Body of pancreas (tissue), 4 donors: ENCODE measurements at regions not wholly inside any gene's neighbourhood (a gene's known extent, or its start where the extent isn't known, plus 50 kb on each side); places are given as distances from the start of the nearest gene placed in this dataset.

Source experiments
- POLR2A ChIP-seq, 3 donors: fragments of 450-650 bp; IDR thresholded peaks; one replicate each; pipeline ENCODE4 v1.6.1; 2016; ENCODE audit warnings: antibody characterized with exemption in 3 of 3, mild to moderate bottlenecking in 2 of 3
- TF ChIP-seq, protein P1 (sequence below), 7 experiments: fragments of 450-650 bp in 4 of 7; fragments of 200-600 bp in 3 of 7; sonication (generic) in 3 of 7; IDR thresholded peaks; one replicate each; pipeline ENCODE4 v1.5.1; 2016 to 2019; ENCODE audit warnings: antibody characterized with exemption in 7 of 7

DNA sequence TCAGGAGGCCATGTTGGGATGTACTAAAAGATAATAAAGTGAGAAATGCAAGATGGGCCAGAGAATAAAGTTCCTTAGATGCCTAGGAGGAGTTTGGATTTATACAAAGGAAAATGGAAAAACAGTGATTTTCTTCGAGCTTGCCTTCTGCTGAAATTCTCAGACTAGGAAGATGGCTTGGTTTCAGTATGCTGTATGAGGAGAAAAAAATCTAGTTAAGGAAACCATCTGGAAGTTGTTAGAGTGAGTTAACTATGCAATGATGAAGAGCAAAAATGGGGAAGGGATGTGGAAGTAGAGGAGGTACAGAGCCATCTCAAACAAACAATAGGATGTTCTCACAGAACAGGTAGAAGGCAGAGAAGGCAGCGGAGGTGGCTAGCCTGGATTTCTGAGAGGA lies 162.9 kb upstream of the FTMT start:
- TF ChIP-seq, protein P1, sequence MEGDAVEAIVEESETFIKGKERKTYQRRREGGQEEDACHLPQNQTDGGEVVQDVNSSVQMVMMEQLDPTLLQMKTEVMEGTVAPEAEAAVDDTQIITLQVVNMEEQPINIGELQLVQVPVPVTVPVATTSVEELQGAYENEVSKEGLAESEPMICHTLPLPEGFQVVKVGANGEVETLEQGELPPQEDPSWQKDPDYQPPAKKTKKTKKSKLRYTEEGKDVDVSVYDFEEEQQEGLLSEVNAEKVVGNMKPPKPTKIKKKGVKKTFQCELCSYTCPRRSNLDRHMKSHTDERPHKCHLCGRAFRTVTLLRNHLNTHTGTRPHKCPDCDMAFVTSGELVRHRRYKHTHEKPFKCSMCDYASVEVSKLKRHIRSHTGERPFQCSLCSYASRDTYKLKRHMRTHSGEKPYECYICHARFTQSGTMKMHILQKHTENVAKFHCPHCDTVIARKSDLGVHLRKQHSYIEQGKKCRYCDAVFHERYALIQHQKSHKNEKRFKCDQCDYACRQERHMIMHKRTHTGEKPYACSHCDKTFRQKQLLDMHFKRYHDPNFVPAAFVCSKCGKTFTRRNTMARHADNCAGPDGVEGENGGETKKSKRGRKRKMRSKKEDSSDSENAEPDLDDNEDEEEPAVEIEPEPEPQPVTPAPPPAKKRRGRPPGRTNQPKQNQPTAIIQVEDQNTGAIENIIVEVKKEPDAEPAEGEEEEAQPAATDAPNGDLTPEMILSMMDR (IDR thresholded peaks at IDR 0.05) = no peak
- TF ChIP-seq POLR2A (IDR thresholded peaks at IDR 0.05) = no peak
